GM18907 (cell line): ENCODE measurements at regions not wholly inside any gene's neighbourhood (a gene's known extent, or its start where the extent isn't known, plus 50 kb on each side); places are given as distances from the start of the nearest gene placed in this dataset.

Experiments used
- ATAC-seq: cut with Tn5 transposase; IDR thresholded peaks from one replicate; pipeline ENCODE4 v1.9.1; 2021; ENCODE audit warnings: mild to moderate bottlenecking, moderate library complexity; ENCODE audit not compliant: unreplicated experiment

DNA sequence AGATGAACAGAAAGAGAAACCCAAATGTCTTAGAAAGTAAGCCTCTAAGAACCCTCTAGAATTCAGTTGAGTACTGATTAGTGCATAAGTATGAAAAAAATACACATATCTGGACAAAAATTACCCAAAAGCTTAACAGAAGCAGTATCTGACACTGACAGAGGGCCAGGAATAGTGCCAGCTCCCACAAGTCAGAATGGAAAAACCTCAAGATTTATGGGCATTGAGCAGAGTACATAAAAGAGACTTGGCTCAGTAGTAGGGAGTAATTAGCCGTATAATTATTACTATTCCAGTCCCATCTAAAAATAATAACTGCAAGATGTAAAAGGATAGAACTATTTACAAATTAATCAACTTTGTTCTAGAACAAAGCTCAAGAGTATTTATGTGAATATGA, 834.5 kb downstream of the FAM181B start:
- no peak for ATAC-seq

DNA sequence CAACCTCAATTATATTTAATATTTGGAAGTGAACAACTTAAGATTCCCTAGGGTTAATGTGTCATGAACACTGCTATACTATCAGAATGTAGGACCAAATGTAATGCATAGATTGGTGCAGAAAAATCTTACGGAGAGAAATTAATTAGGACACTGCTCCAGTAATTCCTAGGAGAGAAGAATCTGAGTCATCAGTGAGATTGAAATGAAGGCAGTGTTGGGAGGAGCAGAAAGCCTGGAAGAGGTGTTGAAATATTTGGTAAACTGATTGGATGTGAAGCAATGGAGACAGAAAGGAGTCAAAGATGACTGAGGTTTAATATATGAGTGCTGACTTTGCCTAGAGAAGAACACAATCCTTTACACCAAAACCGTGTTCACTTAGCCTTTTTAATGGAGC, 836.0 kb downstream of the FAM181B start:
- no peak for ATAC-seq

DNA sequence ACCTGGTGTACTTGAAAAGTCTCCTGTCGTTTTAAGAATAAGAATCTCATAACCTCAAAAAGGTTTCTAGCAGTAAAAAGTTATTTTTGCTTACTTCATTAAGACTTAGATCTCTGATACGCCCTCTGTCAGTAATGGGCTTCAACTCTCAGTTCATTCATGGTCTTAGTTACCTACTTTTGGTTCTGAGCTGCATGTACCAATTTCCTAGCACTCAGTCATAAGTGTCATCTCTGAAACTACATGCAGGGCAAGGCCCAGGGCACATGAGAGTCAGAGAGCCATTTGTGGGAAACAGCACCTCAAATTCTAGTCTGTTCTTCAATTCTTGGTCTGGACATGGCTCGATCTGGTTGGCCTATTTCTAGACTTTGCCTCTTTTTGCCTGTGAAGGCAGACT, 838.4 kb downstream of the FAM181B start:
- no peak for ATAC-seq

DNA sequence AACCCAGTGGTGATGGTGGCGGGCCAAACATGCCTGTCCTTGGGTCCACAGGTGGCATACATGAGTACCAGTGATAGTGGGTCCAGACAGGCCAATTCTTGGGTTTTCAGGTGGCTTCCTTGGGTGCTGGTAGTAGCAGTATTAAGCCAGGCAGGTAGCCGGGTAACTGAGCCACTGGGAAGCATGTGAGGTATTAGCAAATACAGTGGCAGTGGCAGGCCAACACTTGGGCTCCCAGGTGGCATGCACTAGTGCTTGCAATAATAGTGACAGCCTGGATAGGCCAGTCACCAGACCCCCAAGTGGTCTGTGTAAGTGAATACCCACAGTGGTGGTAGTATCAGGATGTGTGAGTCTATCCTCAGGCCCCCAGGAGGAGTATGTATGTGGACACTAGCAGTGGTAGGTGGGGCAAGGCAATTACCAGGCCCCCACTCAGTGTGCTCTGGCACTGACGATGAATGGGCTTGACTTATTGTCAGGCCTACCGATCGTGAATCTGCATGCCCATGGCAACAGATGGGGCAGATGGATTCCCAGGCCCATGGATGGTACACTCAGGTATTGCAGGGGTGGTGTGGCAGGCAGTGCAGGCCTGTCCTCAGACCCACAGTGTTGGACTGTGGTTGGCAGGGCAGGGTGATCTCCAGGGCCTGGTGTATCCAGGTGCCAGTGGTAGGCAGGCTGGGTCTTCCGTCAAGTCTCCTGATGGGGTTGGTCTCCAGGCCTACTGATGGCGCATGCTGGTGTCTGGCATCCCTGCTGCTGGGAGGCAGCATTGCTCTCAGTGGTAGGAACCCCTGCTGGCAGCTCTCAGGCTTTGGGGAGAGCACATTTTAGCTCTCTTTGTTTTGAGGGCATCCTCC, 840.7 kb downstream of the FAM181B start:
- no peak for ATAC-seq

DNA sequence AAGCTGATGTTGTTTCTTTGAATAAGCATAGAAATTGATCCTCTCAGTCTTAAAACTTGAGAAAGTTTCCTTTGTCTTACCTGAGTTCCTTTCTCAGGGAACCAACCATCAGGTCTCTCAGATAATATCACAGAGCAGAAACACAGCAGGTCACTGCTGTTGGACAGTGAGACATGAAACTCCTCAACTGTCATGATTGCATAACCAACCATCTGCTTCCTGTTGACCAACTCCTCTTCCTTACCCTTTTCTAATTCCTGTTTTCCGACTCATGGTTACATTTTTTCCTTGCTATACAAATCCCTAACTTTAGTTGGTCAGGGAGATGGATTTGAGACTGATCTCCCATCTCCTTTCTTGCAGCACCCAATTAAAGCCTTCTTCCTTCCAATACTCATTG, 845.3 kb downstream of the FAM181B start:
- no peak for ATAC-seq

DNA sequence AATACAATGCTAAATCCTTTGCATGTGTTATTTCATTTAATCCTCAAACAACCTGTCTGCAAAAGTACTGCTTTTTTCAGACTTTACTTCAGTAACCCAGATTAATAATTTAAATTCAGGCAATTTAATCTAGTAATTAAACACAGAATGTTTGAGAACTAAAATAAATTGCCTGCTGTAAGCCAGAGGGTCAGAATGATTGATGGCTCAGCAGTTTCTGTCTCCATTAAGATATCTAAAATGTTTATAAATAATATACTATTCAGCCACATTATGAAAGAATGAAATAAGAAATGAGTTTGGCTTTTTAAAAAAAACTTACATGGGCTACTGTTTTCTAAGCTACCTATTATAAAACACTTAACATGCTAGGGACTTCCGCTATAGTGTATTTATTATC, 846.0 kb downstream of the FAM181B start:
- no peak for ATAC-seq

DNA sequence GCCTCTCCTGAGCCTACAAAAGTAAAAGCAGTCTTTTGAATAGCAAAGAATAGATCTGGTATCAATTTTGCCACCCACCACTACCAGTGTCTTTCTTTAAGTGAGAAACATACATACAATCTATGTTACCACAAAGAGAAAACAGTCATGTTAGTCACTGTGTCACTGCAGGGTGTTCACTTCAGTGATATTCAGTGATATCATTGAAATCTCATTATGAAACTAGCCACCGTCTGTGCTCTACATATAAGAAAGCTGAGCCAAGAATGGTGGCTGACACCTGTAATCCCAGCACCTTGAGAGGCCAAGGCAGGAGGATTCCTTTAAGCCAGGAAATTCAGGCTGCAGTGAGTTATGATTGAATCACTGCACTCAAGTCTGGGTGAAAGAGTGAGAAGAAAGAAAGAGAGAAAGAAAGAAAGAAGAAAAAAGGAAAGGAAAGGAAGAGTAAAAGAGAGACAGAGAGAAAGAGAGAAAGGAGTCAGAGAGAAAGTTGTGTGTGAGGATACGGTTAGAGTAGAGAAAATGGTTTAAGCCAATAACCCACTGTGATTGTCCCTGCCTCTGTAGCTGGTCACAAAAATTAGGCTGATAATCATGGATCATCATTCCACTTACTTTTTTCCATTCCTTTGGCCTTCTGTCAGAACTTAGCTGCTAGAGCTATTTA, 847.1 kb downstream of the FAM181B start:
- ATAC-seq = no peak

DNA sequence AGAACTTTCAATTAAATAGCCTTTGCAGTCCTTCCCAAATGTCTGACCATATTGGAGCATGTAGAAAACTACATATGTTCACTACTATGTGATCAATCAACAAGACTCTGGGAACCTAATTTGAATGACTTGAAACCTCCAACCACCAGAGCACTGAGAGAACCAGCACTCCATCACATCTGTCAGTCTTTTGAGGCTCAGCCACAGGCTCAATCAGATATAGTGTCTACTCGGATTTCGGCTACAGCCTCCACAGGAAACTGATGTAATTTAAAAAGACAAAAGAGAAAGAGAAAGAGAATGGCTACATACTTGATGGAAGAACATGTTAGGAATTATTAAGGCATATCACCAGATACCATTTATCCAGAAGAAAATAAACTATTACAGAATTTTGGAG, 859.0 kb downstream of the FAM181B start:
- peak; percentile 51 for ATAC-seq

DNA sequence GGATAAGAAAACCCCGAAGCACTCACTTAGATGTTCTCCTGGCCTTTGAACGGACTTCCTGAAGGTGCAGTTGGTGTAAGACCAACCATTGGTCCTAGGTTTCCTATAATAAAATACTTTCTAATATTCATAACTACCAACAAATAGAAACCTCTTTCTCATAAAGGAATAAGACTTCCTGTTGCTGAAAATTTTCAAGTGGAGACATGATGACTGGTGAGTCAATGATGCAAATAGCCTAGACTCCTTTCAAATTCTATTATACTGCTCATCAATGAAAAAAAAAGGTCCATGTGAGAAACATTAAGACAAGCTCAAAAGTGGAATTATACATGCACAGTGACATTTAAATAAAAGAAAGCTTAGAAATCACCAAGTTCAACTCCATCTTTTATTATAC, 862.8 kb downstream of the FAM181B start:
- ATAC-seq = no peak

DNA sequence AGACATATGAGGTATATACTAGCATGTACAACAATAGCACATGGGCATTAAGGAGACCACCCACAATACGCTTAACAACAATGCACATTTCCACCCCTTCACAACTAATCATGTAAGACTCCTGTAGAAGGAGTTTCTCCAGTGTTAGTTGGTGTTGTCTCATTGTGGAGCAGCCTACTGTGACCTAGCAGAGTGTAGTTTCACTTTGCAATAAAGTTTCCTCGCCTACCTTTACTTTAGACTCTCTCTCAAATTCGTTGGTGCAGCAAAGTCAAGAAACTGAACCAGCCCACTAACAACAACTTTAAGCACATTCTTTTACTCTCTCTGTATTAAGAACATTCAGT, 863.6 kb downstream of the FAM181B start:
- peak; percentile 68 for ATAC-seq

DNA sequence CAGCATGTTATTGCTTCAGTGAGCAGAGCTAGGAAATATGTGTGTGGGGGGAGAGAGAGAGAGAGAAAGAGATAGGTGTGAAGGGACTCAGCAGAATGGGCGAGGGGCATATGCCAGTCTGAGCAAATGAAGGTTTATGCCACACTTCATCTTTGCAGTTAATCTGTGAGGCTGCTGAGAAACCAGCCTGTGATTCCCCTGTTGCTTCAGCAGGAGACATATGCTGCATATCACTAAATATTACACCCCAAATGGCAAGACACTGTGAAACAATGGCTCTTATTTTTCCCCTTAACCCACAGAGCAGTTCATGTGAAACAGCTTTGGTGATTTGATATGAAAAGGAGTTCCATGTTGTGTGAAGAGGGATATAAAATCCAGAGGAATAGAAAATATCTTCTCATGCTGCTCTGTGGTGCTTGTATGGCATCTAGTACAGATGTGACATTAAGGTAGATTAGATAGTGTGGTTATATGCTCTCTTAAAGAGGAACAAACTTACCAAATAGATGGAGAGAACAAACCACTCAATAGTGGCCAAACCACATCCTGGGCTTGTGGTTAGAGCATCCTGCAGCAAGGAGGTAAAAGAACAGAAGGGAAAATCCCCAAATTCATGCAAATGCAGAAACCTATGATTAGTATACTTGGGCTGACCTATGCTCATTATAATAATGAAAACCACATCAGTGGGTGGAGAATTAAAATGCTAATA, 864.2 kb downstream of the FAM181B start:
- peak; percentile 99 for ATAC-seq

DNA sequence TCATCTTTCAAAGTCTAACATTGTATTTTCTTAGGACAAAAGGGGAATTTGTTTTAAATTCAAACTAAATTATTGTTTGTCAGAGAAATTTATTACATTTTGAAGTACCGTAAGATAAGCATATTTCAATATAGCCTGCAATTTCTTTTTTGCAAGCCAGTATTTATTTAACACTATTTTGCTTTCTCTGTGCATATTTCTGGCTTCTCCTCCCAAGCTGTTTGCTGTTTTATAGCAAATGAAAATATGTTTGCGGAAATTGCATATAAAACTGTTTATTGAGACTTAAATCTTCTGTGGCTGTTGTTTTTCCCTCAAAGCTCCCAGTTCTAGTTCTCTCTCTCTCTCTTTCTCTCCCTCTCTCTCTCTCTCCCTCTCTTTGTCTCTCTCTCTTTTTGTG, 866.8 kb downstream of the FAM181B start:
- ATAC-seq = no peak

DNA sequence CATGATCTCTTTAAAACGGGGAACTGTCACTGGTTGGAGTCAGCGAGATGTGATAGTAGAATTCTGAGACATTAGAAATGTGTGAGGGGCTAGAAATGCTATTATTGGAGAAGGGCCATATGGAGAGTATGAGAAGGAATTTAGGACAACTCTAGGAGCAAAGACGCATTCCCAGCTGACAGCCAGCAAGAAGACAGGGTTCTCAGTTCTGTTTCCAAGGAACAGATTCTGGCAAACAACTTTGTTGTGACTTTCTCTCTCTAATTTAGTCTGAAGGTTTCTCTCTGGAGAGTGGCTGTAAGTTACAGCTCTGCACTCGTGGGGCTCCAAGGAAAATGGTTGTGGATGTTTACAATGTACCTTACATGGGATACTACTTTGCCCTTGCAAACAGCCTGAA, 876.3 kb downstream of the FAM181B start:
- ATAC-seq = no peak

DNA sequence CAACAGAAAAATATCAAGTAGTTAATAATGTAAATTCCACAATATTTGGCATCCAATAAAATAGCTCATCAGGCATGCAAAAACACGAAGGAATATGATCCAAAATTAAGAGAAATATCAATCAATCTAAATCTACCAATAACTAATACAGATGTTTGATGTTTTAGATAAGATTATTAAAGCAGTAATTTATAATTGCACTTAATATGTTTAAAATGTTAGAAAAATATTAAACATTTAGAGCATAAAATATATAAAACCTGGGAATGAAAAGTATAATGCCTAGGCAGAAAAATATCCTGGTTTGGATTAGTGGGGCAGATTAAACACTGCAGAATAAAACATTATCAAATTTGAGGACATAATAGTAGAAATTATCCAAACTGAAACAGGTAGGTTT, 879.9 kb downstream of the FAM181B start:
- ATAC-seq = no peak

DNA sequence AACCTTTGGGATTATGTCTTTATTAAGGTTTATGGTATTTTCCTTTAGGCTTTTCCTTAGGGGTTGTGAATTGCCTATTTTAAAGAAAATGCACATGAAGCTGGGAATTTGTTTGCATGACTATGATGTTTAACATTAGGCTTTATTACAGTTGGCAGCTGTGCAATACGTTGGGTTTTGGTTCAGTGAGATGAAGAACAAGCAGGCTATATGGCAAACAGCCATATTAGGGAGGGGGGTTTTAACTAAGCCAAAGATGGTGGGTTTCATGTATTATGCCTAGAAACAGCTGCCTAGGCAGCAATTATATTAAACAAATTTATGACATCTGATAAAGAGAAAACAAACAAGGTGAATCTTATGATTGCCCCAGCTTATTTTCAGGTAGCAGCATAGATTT, 880.8 kb downstream of the FAM181B start:
- ATAC-seq = no peak

DNA sequence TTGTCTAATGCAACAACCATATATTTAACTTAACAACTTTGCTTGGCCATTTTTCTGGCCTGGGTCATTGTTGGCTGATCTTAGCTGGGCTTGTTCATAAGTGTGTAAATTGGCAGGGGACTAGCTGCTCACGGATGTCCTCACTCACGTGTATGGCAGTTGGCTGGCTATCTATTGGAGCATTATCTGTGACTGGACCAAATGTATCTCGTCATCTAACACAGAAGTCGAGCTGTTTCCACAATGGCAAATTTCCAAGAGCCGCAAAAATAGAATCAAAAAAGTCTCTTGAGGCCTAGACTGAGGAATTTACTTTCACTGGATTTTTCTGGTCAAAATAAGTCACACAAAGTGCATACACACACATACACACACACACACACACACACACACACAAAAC, 893.3 kb downstream of the FAM181B start:
- no peak for ATAC-seq

DNA sequence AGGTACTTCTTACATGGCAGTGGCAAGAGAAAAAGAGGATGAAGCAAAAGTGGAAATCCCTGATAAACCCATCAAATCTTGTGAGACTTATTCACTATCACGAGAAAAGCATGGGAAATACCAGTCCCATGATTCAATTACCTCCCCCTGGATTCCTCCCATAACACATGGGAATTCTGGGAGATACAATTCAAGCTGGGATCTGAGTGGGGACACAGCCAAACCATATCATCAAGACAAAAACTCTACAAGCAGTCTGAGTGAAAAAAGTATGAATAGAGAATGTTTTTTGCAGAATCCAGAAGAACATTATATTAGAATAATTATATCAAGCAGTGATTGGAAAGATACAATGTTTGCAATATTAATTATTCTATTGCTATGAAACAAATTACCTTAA, 893.7 kb downstream of the FAM181B start:
- no peak for ATAC-seq

DNA sequence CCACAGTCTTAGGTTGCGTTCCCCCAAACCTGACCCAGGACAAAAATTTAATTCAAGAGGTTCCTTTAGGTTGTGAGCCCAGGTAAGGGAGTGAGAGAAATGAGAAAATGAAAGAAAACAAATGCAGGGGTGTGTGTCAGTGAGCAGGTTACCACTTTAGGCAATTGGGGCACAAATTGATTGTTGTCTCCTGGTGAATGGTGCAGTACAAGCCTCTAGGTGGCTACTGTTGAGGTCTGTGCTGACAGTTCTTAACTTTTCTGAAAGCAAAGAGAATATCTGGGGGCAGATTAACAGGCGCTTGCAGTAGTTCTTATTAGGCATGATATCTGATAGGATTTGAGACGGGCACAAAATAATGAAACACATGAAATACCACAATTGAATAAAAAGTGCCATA, 894.6 kb downstream of the FAM181B start:
- ATAC-seq = no peak

DNA sequence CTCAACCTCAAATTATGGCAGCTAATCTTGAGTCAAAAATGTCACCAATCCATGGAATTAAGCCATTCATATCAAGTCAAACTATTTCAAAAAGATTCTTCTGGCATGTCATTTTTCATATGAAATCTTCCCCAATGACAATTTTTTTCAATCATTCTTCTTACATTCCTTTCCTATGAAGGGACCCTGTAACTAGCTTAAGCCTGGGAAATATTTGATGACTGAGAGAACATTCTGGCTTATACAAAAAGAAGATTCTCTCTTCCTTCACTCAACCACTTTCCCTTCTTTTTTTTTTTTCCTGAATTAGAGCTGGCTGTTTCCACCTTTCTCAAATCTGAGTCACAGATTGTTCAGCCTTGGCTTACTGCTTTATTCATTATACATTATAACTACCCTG, 903.7 kb downstream of the FAM181B start:
- ATAC-seq = no peak

DNA sequence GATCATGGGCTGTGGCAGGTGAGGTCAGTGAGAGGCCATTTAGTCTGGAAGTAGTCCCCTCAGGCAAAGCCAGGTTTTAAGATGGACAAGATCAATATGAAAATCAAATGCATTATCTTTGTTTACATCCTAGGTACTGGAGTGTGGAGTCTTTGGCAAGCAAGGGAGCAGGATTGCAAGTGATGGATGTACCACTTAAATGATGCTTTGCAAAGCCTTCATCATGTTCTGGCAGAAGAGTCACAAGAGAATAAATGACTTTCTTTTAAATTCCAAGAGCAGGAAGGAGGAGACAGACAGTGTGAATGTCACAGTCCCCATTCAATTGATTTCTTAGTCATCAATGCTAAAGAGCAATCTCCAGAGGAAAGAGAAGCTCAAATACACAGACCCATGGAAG, 908.3 kb downstream of the FAM181B start:
- ATAC-seq = no peak

DNA sequence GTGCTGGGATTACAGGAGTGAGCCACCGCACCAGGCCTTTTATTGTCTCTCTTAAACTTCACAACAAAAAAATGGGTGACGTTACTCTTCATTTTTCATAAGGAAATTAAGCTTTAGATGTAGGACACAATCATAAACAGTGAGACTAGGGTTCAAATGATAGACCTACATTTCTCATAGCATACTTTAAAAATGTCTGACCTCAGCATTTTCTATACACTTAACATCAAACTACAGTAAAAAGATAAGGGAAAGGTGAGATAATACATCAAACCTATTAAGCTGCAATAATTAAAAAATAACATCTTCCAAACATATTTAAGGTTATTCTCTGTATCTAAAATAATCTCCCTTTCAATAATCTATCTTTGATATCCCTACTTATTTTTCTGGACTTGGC, 914.2 kb downstream of the FAM181B start:
- ATAC-seq = no peak

DNA sequence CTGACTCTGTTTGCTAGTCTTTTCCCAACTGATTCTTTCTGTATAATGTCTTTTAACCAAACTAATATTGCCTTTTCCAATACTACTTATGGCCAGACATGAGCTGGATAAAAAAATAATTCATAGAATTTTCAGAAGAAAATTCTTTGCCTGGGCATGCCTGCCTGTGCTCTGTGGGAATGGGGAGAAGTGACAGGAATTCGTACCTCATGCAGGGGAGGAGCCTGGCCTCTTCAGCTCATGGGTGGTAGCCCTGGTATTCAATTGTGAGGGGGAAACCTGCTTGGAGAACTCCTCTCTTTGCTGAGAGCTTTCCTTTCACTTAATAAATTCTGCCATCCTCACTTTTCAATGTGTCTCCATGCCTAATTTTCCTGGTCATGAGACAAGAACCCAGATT, 928.8 kb downstream of the FAM181B start:
- no peak for ATAC-seq
